CD4-positive, alpha-beta T cell (primary cell): ENCODE measurements at regions not wholly inside any gene's neighbourhood (a gene's known extent, or its start where the extent isn't known, plus 50 kb on each side); places are given as distances from the start of the nearest gene placed in this dataset.

Experiments
- ATAC-seq: fragments of 200-7000 bp; cut with Tn5 transposase; one replicate; pipeline ENCODE4 v1.10.0; 2022; ENCODE audit warnings: mild to moderate bottlenecking; ENCODE audit not compliant: poor library complexity
- CTCF ChIA-PET: fragments of 350-600 bp; sonication (Branson Sonifier 250); formaldehyde crosslinking; loops from one replicate; lab custom pipeline; 2021; ENCODE audit warnings: antibody characterized with exemption, inconsistent platforms; lab: Charles Lee
- POLR2A ChIA-PET: fragments of 350-600 bp; sonication (Branson Sonifier 250); formaldehyde crosslinking; loops from one replicate; lab custom pipeline; 2021; ENCODE audit warnings: antibody characterized with exemption, inconsistent platforms; lab: Charles Lee
- DNase-seq, 14 experiments: peaks; one replicate each; pipeline ENCODE4 v3.0.0-alpha.2; 2013 to 2020; ENCODE audit warnings: mixed read lengths in 2 of 14
- H3K27ac ChIP-seq, 2 donors: one replicate each; pipeline versions ENCODE4 v1.5.1 to v1.7.0; 2013; ENCODE audit warnings: low read length in 2 of 2, low read depth in 1 of 2, mild to moderate bottlenecking in 1 of 2
- H3K27me3 ChIP-seq, 2 experiments: 1 replicate in 1 of 2; 2 replicates in 1 of 2; pipeline versions ENCODE4 v1.6.1 to v1.7.0; 2013; ENCODE audit warnings: low read length in 2 of 2, control low read depth in 1 of 2, mild to moderate bottlenecking in 1 of 2, moderate library complexity in 1 of 2; ENCODE audit not compliant: insufficient read depth in 2 of 2, control insufficient read depth in 1 of 2
- H3K36me3 ChIP-seq: one replicate; pipeline ENCODE4 v1.6.1; 2013; ENCODE audit warnings: low read length, control low read depth; ENCODE audit not compliant: insufficient read depth
- H3K4me1 ChIP-seq: one replicate; pipeline ENCODE4 v1.6.1; 2013; ENCODE audit warnings: low read length, control low read depth; ENCODE audit not compliant: insufficient read depth
- H3K4me3 ChIP-seq: one replicate; pipeline ENCODE4 v1.5.1; 2013; ENCODE audit warnings: mild to moderate bottlenecking, low read length, moderate library complexity
- H3K9me3 ChIP-seq, 2 experiments: 1 replicate in 1 of 2; 2 replicates in 1 of 2; pipeline versions ENCODE4 v1.6.1 to v1.7.0; 2013; ENCODE audit warnings: low read length in 2 of 2, mild to moderate bottlenecking in 2 of 2, control low read depth in 1 of 2, moderate library complexity in 1 of 2; ENCODE audit not compliant: control insufficient read depth in 1 of 2, insufficient read depth in 1 of 2
- H3K27ac Mint-ChIP-seq: one replicate; pipeline ENCODE4 v1.8.0; 2020; ENCODE audit warnings: mixed read lengths
- H3K27me3 Mint-ChIP-seq: one replicate; pipeline ENCODE4 v1.8.0; 2021; ENCODE audit warnings: mixed read lengths
- H3K36me3 Mint-ChIP-seq: one replicate; pipeline ENCODE4 v1.8.0; 2021; ENCODE audit warnings: low read depth, mixed read lengths
- H3K4me1 Mint-ChIP-seq: one replicate; pipeline ENCODE4 v1.8.0; 2021; ENCODE audit warnings: low read depth, mixed read lengths
- H3K4me3 Mint-ChIP-seq: one replicate; pipeline ENCODE4 v1.8.0; 2020; ENCODE audit warnings: mild to moderate bottlenecking, mixed read lengths
- H3K9me3 Mint-ChIP-seq: one replicate; pipeline ENCODE4 v1.8.0; 2020; ENCODE audit warnings: mixed read lengths
- intact Hi-C, 2 experiments: fragments of 100-400 bp; cut with DNase I in 1 of 2; cut with micrococcal nuclease in 1 of 2; formaldehyde crosslinking; loops; one replicate each; pipeline versions ENCODE4 v1.15.1 to v1.9.0; 2023 to 2025; cut with DNase I, micrococcal nuclease
- TF ChIP-seq, protein P1 (sequence below): fragments of 200-600 bp; IDR thresholded peaks from one replicate; pipeline ENCODE4 v1.8.0; 2022; ENCODE audit warnings: antibody characterized with exemption, mild to moderate bottlenecking

DNA sequence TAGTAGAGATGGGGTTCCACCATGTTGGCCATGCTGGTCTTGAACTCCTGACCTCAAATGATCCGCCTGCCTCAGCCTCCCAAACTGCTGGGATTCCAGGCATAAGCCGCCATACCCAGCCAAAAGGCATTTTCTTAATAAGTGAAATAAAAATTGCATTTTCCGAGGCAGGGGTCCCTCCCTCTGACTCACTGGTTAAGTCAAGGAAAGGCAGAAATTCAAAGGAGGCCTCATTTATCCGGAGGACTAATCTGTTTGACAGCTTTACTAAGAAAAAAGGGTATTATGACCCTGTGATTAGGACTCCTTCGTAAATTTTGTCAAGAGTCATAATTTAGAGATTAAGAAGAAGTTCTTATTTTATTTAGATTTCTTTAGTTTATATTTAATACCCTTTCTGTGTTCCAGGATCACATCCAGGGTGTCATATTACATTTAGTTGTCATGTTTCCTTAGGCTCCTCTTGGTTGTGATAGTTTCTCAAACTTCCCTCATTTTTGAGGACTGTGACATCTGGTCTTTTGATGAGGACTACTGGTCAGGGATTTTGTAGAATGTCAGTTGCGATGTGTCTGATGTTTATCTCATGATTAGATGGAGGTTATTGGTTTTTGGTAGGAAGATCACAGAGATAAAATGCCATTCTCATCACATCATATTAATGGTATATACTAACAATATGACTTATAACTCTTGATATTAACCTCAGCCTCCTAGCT is 753.7 kb upstream of the AMOT start:
- Mint-ChIP-seq H3K9me3 (peaks cover 3% of the 10 kb centered on the region), H3K27me3 (no peaks in the 10 kb centered on the region), H3K4me1 (no peaks in the 10 kb centered on the region), H3K36me3 (no peaks in the 10 kb centered on the region), H3K27ac (no peak overlapping the region), H3K4me3 (no peak overlapping the region)
- POLR2A ChIA-PET: no interaction called here
- TF ChIP-seq, protein P1, sequence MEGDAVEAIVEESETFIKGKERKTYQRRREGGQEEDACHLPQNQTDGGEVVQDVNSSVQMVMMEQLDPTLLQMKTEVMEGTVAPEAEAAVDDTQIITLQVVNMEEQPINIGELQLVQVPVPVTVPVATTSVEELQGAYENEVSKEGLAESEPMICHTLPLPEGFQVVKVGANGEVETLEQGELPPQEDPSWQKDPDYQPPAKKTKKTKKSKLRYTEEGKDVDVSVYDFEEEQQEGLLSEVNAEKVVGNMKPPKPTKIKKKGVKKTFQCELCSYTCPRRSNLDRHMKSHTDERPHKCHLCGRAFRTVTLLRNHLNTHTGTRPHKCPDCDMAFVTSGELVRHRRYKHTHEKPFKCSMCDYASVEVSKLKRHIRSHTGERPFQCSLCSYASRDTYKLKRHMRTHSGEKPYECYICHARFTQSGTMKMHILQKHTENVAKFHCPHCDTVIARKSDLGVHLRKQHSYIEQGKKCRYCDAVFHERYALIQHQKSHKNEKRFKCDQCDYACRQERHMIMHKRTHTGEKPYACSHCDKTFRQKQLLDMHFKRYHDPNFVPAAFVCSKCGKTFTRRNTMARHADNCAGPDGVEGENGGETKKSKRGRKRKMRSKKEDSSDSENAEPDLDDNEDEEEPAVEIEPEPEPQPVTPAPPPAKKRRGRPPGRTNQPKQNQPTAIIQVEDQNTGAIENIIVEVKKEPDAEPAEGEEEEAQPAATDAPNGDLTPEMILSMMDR: no peak
- H3K27me3 ChIP-seq: no peaks in the 10 kb centered on the region
- no peak overlapping the region for H3K4me3 ChIP-seq
- CTCF ChIA-PET: no interaction called here
- H3K27ac ChIP-seq: no peak overlapping the region
- no peaks in the 10 kb centered on the region for H3K4me1 ChIP-seq
- ATAC-seq (no peak), DNase-seq (no peak)
- H3K9me3 ChIP-seq: no peaks in the 10 kb centered on the region
- H3K36me3 ChIP-seq: no peaks in the 10 kb centered on the region
- intact Hi-C loops: no loop called here

DNA sequence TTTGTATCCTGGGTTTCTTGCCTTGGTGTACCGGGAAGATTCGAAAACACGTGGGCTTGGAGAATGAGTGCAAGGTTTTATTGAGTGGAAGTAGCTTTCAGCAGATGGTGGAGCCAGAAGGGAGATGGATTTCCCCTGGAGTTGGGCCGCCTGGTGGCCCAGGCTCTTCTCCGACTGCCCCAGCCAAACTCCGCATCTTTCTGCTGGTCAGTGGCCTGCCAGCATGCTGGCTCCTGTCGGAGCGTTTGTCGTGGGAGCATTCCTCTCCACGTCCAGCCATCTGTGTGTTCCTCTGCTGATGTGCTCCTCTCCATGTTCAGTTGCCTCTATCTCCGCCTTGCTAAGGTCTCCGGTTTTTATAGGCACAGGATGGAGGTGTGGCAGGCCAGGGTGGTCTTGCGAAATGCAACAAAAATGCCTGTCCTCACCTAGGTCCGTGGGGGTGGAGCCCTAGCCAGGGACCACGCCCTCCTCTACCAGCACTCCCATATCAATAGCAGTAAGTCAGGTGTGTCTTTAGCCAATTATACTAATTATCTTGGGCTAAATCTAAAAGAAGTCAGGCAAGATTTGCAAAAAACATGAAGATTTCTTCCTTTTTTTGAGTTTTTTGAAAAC is 745.8 kb upstream of the AMOT start:
- Histone ChIP-seq H3K36me3 (no peaks in the 10 kb centered on the region), H3K9me3 (peaks cover 0 to 9% of the 10 kb centered on the region in 2 experiments), H3K27me3 (no peaks in the 10 kb centered on the region), H3K4me1 (no peaks in the 10 kb centered on the region), H3K27ac (no peak overlapping the region), H3K4me3 (no peak overlapping the region)
- TF ChIP-seq, protein P1: no peak
- H3K9me3 Mint-ChIP-seq: peaks cover 3% of the 10 kb centered on the region
- ATAC-seq: no peak
- no peak for DNase-seq
- no peaks in the 10 kb centered on the region for H3K36me3 Mint-ChIP-seq
- H3K4me1 Mint-ChIP-seq: no peaks in the 10 kb centered on the region
- no peaks in the 10 kb centered on the region for H3K27me3 Mint-ChIP-seq
- intact Hi-C loops: no loop called here
- ChIA-PET CTCF (no interaction called here), POLR2A (no interaction called here)
- H3K4me3 Mint-ChIP-seq: no peak overlapping the region
- no peak overlapping the region for H3K27ac Mint-ChIP-seq

DNA sequence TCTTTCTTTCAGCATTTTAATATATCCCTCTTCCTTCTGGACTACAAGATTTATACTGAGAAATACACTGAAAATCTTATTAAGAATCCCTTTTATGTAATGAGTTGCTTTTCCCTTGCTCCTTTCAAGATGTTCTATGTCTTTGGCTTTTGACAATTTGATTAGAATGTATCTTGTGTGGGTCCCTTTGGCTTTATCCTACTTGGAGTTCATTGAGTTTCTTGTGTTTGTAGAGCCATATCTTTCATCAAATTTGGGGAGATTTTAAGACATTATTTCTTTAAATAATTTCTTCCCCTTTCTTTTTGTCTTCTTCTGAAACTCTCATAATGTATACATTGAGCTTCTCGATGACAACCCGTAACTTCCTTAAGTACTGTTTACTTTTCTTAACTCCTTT is 739.9 kb upstream of the AMOT start:
- no peaks in the 10 kb centered on the region for H3K9me3 Mint-ChIP-seq
- no peaks in the 10 kb centered on the region for H3K27me3 Mint-ChIP-seq
- intact Hi-C loops: no loop called here
- Histone ChIP-seq H3K4me3 (no peak overlapping the region), H3K4me1 (no peaks in the 10 kb centered on the region), H3K27me3 (no peaks in the 10 kb centered on the region), H3K27ac (no peak overlapping the region), H3K9me3 (peaks cover 0 to 5% of the 10 kb centered on the region in 2 experiments), H3K36me3 (no peaks in the 10 kb centered on the region)
- DNase-seq: no peak
- ChIA-PET CTCF (no interaction called here), POLR2A (no interaction called here)
- no peaks in the 10 kb centered on the region for H3K36me3 Mint-ChIP-seq
- no peak overlapping the region for H3K27ac Mint-ChIP-seq
- no peak for ATAC-seq
- H3K4me1 Mint-ChIP-seq: no peaks in the 10 kb centered on the region
- TF ChIP-seq, protein P1: no peak
- H3K4me3 Mint-ChIP-seq: no peak overlapping the region
